ENCODE measurements at regions not wholly inside any gene's neighbourhood (a gene's known extent, or its start where the extent isn't known, plus 50 kb on each side); places are given as distances from the start of the nearest gene placed in this dataset.

DNA sequence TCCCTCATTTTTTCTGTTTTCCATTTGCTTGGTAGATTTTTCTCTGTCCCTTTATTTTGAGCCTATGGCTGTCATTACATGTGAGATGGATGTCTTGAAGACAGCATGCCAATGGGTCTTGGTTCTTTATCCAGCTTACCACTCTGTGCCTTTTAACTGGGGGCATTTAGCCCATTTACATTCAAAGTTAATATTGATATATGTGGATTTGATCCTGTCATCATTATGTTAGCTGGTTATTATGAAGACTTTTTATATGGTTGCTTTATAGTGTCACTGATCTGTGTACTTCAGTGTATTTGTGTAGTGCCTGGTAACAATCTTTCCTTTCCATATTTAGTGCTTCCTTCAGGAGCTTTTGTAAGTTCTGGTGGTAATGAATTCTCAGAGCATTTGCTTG is 89.3 kb upstream of the UNC5B start:
- TF ChIP-seq CTCF (IDR thresholded peaks at IDR 0.05) (no peak), POLR2A (IDR thresholded peaks at IDR 0.05) (no peak), POLR2AphosphoS5 (IDR thresholded peaks at IDR 0.05) (no peak), EP300 (IDR thresholded peaks at IDR 0.05) (no peak)

All from upper lobe of left lung (tissue), 4 donors.